Kidney capillary endothelial cell (primary cell): ENCODE measurements at regions not wholly inside any gene's neighbourhood (a gene's known extent, or its start where the extent isn't known, plus 50 kb on each side); places are given as distances from the start of the nearest gene placed in this dataset.

Experiments used
- DNase-seq: peaks from one replicate; pipeline ENCODE4 v3.0.0-alpha.2; 2018; ENCODE audit warnings: low spot score

GRCh38 chr6:165752451-165752850 is 89.4 kb upstream of the PDE10A start:
- DNase-seq: no peak

DNA sequence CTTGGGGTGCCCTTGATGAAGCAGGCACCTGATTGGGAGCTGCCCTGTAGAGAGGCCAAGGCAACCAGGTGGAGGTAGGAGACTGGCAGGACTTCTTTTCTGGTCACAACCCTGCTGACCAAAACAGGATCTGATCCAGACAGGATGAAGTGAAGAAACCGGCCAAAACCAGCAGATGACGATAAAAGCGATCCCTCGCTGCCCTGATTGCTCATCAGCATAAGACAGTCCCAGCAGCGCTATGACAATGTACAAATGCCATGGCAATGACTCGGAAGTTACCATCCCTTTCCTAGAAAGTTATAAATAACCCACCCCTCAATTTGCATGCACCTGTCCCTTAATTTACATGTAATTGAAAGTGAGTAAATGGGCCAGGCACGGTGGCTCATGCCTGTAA is 88.4 kb upstream of the PDE10A start:
- DNase-seq: no peak

DNA sequence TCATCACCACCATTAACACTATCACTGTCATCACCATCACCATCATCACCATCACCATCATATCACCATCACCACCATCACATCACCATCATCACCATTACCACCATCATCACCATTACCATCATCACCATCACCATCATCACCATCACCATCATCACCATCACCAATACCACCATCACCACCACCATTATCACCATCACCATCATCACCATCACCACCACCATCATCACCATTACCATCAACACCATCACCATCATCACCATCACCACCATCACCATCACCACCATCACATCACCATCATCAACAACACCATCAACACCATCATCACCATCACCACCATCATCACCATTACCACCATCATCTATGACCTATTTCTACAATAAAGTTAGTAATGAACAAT is 86.1 kb upstream of the PDE10A start:
- DNase-seq: no peak

DNA sequence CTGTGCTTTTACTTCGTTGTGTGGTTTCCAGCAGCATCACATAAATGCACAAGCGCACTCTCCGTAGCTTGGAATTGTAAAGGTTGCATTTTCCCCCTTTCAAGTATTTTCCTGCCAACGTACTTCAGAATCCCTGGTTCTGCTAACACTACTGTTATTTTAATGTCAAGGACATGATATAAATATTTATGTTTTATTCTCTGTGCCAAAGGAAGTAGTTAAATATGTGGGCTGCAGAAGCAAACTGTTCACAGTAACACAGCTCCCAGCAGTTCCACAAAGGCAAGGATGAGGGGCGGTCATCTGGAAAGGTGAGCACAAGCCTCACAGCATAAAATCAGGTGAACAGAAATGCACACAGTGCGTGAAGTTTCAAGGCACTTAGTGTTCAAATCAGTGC is 85.3 kb upstream of the PDE10A start:
- DNase-seq: no peak

DNA sequence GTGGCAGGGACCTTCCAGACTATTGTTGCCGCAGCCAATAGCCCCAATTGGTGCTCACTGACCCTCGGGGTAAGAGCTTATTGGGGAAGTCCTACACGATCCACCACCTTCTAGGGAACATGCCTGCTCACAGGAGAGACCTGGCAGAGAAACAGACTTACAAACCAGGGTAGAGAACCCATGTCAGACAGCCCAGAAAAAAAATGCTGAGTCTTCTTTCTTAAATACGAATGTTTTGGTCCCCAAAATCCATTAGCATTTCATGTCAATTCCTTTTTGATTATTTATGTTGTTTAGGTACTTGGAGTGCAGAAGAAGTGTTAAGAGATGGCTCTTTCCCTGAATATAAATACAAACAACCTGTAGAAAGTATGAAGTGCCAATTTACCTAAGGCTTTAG is 84.9 kb upstream of the PDE10A start:
- DNase-seq: no peak

DNA sequence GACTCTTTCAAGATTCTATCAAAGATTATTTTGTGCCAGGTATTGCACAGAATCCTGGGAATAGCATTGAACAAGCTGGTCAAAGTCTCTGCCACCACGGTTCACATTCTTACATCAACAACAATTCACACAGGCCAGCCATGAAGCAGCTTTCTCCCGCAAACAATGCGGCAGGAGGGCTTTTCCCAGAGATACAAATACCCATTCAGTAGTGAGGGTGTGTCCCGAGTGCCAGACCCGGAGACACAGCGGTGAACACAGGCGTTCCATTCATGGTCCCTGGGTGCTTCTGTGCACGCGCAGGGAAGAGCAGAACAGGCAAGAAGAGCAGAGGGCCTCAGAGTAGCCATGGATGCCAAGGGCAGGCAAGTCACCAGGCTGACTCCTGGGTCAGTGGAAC is 83.3 kb upstream of the PDE10A start:
- no peak for DNase-seq

- no peak for DNase-seq
Observed at GRCh38 chr6:165745492-165745891, 82.5 kb upstream of the PDE10A start.

- DNase-seq: no peak
Observed at GRCh38 chr6:165744555-165745228, 81.7 kb upstream of the PDE10A start.

DNA sequence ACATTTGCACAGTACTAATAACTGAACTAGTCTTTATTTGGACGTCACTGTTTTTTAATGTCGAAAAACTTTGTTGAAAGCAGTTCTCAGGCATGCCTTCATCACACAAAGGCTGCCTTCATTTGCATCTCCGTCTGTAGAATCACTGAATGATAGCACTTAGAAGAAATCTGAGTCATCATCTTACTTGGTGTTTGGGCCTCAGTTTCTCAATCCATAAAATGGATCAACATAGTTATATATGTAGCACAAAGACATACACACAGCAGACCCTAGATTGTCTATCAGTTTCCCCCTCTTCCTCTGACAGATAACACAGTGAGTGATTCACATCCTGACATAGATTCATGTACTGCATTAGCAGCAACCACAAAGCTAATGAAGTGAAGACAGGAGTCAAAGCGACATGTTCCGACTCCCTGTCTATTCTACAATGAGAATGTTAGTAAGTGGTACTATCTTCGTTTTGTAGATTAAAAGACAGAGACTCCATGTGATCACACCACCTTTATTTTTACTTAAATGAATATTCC is 80.4 kb upstream of the PDE10A start:
- DNase-seq: peak; percentile 13

GRCh38 chr6:165742047-165742446 is 79.0 kb upstream of the PDE10A start:
- no peak for DNase-seq

- no peak for DNase-seq
Observed at GRCh38 chr6:165737396-165737795, 74.4 kb upstream of the PDE10A start.

GRCh38 chr6:165735065-165735464 is 72.0 kb upstream of the PDE10A start:
- DNase-seq: no peak

DNA sequence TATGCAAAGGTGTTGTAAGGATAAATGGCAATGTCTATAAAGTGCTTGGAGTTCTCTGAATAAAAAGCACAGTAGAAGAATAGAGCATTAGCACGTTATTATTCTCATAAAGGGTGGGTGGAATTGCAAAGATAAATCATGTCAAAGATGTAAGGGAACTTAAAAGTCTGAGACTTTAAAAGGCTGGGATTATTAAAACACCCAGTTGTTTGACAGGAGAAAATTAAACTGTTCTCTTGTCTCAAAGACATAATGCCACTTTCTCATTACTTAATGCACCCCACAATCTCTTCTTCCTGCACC is 70.4 kb upstream of the PDE10A start:
- no peak for DNase-seq

GRCh38 chr6:165732696-165733488 is 69.9 kb upstream of the PDE10A start:
- DNase-seq: no peak

- peak; percentile 46 for DNase-seq
Observed at GRCh38 chr6:165729307-165729936, 66.4 kb upstream of the PDE10A start.

DNA sequence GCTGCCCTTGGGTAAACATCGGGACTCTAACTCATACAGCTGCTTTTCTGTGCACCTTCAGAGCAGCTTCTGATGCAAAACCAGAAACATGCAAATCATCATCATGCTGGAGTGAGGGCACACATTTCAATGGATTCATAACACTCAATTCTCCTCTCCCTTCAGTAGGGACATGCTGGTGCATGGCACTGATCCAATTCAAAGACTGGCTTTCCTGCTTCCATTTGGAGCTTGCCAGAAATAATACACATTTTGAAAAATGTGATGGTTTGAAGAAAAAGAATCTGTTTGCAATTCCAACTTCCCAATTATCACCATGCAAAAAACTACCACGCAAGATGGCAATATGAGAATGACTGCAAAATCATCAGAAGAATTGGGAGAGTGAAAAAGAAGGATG is 65.2 kb upstream of the PDE10A start:
- DNase-seq: no peak

DNA sequence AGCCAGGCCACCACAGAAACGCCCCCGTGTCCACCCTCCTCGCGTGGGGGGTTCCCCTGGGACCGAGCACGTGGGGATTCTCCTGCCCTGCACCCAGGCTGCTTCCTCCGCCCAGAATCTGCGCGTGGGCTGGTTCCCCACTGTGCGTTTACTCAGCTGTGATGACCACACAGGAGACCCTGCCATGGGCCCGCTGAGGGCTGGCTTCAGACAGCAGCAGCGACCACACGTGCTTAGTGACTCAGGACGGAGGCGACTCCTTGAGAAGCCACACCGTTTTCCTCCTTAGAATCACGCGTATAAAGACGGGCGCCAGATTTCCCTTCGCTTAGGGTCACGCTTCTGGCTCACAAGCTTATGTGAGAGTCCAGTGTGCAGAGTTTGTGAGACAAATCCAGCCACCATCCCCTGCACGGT is 63.9 kb upstream of the PDE10A start:
- DNase-seq: no peak

GRCh38 chr6:165726290-165726875 is 63.3 kb upstream of the PDE10A start:
- no peak for DNase-seq

- DNase-seq: no peak
Observed at GRCh38 chr6:165725201-165725600, 62.2 kb upstream of the PDE10A start.

- DNase-seq: no peak
Observed at GRCh38 chr6:165723326-165723725, 60.3 kb upstream of the PDE10A start.

- DNase-seq: no peak
Observed at GRCh38 chr6:165722022-165722421, 59.0 kb upstream of the PDE10A start.

DNA sequence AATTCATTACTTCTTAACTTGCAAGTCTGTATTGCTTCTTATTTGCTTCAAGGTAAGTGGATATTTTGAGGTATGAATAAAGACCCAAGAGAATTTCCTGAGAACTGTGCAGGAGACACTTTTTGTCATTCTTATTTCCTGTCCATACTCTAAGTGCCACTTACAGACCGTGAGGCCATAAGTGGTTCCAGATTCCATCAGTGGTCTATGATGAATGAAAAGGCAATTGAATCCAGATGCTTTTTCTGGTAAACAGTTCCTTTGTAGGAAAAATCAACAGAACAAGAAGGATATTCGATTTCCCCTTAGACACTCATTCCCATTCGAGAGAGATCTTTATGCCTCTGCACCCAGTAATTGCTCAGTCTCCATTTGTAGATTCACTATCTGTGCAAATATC is 58.3 kb upstream of the PDE10A start:
- no peak for DNase-seq

DNA sequence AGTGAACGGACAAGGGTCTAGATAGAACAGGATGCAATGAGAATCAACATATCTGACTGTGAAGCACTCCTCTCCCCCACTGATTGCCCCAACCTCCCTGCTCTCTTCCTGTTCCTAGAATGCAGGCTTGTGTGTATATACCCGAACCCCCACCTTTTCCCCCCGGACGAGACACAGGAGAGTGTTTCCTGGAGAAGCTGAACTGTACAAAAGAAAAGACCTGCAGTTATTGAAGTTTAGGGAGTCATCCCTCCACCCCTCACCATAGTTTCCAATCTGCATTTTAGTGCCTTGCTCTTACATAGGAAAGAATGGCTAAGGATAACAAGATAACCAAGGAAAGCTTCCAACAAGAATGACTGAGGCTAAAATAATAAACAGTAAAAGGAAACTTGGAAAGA is 55.5 kb upstream of the PDE10A start:
- DNase-seq: no peak
